GM06990 (cell line): ENCODE measurements at regions not wholly inside any gene's neighbourhood (a gene's known extent, or its start where the extent isn't known, plus 50 kb on each side); places are given as distances from the start of the nearest gene placed in this dataset.

Experiments used
- DNase-seq: peaks from one replicate; pipeline ENCODE4 v3.0.0-alpha.2; 2011; ENCODE audit not compliant: insufficient read length; ENCODE audit errors: extremely low read depth
- H3K27me3 ChIP-seq: replicated peaks from 2 replicates; pipeline ENCODE4 v1.6.0; 2011; ENCODE audit warnings: low read length; ENCODE audit not compliant: control insufficient read depth, insufficient read depth
- H3K36me3 ChIP-seq: 2 replicates; pipeline ENCODE4 v1.5.1; 2011; ENCODE audit warnings: low read length; ENCODE audit not compliant: control insufficient read depth, insufficient read depth
- H3K4me3 ChIP-seq: replicated peaks from 2 replicates; pipeline ENCODE4 v1.5.1; 2011; ENCODE audit warnings: low read depth, mild to moderate bottlenecking, control low read depth, low read length
- TF ChIP-seq, protein P1 (sequence below): IDR thresholded peaks from 2 replicates; pipeline ENCODE4 v1.5.1; 2011; ENCODE audit warnings: low read length, control low read depth, mild to moderate bottlenecking, inconsistent platforms; ENCODE audit not compliant: insufficient read depth, poor library complexity, severe bottlenecking

DNA sequence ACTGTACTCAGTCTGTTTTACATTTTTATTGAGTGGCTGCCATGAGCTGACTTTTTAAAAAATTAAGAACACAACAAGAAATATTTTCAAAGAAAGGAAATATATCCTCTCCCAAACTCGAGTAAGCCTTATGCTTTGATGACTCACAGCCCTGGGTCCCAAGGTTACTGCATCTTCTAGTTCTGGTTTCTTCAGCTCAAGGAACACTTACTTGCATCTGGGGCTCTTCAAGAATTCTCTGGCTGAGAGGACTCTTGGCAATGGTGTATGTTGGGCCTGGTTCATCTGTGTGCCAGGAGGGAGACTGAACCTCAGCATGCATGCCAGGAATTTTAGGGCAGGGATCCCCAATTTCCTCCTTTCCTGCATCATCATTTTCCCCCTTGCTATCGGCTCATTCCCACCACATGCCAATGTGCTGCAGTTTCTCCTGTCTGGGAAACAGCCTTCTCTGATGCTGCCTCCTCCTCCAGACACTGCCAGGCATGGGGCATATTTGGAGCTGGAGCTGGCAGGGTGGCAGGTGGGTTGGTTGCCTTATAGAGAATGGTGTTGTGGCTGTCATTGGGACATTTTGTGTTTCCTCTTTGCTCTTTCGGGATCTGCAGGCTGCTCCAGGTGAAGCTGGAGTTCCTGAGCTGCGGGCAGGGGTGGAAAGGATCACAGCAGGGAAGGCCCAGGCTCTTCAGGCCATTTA lies 192.2 kb upstream of the HS6ST1 start:
- DNase-seq = no peak
- Histone ChIP-seq H3K4me3 (no peak overlapping the region), H3K27me3 (no peaks in the 10 kb centered on the region), H3K36me3 (no peaks in the 10 kb centered on the region)
- TF ChIP-seq, protein P1, sequence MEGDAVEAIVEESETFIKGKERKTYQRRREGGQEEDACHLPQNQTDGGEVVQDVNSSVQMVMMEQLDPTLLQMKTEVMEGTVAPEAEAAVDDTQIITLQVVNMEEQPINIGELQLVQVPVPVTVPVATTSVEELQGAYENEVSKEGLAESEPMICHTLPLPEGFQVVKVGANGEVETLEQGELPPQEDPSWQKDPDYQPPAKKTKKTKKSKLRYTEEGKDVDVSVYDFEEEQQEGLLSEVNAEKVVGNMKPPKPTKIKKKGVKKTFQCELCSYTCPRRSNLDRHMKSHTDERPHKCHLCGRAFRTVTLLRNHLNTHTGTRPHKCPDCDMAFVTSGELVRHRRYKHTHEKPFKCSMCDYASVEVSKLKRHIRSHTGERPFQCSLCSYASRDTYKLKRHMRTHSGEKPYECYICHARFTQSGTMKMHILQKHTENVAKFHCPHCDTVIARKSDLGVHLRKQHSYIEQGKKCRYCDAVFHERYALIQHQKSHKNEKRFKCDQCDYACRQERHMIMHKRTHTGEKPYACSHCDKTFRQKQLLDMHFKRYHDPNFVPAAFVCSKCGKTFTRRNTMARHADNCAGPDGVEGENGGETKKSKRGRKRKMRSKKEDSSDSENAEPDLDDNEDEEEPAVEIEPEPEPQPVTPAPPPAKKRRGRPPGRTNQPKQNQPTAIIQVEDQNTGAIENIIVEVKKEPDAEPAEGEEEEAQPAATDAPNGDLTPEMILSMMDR = no peak

DNA sequence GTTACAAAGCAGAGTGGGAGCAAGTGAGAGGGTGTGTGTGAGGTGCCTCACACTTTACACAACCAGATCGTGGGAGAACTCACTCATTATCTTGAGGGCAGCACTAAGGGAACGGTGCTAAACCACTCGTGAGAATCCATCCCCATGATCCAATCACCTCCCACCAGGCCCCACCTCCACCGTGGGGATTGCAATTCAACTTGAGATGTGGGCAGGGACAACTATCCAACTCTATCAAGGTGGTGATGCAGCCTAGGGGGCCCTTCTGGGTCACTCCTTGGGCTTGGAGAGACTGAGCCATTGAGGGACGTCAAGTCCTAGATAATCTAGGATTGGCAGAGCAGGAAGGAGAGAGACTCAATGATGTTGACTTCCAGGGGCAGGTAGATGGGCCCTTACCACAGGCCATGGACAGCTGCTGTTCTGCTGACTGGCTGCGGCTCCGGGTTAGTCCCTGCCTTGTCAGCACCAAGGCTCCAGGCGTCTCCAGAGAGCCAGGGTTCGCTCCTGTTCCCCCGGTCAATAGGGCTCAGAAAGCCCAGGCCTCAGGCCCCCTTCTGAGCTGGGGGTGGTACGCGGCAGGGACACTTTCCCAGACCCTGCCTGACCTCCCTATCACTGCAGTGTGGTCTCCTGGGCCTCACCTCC lies 193.2 kb upstream of the HS6ST1 start:
- Histone ChIP-seq H3K36me3 (no peaks in the 10 kb centered on the region), H3K27me3 (no peaks in the 10 kb centered on the region), H3K4me3 (no peak overlapping the region)
- DNase-seq = no peak
- TF ChIP-seq, protein P1 = no peak

DNA sequence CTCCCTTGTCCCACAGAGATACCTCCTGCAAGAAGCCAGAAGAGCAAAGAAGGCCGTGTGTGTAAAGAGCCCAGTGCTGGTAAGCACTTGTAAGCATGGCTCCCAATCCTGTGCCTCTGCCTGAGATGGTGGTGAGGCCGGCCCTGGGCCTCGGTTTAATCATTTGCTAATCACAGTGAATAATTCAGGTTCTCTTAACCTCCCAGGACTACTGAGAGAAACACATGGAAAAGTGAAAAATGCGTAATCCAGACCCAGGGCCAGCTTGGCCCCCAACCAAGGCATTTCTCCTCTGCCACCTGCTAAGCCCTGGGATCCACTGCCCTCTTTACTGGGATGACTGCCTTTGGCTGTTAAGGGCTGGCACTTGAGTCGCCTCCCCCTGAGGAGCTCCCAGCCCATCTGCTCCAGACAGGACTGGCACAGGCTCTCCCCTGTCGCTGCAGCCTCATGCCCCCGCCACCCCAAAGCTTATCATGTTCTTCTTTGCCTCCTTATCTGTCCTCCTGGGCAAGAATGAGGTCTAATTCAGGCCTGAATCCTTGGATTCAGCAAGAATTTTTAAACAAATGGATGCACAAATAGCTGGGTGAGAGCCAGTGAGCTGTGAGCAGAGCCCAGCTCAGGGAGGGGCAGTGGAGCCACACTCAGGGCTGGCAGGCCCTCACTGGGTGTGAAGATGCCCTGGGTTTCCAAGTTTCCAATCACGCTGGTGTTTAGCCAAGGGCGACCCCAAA lies 193.9 kb upstream of the HS6ST1 start:
- DNase-seq = no peak
- TF ChIP-seq, protein P1 = no peak
- no peak overlapping the region for H3K4me3 ChIP-seq
- no peaks in the 10 kb centered on the region for H3K27me3 ChIP-seq
- H3K36me3 ChIP-seq = no peaks in the 10 kb centered on the region

DNA sequence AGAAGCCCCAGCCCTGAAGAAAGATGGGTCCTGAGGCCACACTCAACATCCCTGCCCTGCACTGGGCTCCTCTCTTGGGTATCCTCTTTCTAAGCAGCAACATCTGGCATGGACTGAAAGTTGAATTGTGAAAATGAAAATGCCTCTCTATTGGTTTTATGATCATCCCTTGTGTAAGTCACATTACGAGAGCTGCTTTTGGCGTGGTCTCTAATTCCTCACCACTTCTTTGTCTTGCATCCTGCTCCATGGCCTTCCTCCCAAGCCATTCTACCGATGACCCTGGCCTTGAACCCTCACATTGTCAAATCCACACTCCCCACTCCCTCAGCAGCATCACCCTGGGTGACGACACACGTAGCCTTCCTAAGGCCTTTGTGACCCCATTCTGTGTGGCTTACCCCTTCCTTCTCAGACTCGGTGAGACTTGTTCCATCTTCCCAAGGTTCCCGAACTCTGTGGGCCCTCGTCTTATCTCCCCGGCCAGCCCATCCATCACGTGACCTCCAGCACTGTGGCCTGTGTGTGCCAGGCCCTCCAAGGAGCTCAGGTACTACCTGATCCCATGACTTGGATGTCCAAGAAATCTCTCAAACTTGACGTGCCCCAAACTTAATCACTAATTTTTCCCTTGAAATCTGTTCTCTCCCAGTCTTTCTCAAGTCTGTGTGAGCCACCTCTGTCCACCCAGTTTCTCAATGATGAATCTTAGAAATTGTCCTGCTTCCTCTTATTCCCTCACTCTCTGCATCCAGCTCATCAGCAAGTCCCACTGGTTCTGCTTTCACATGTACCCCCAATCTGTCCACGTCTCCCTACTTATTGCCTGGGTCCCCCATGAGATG lies 194.7 kb upstream of the HS6ST1 start:
- DNase-seq = no peak
- H3K4me3 ChIP-seq = no peak overlapping the region
- no peaks in the 10 kb centered on the region for H3K36me3 ChIP-seq
- no peaks in the 10 kb centered on the region for H3K27me3 ChIP-seq
- TF ChIP-seq, protein P1 = no peak

DNA sequence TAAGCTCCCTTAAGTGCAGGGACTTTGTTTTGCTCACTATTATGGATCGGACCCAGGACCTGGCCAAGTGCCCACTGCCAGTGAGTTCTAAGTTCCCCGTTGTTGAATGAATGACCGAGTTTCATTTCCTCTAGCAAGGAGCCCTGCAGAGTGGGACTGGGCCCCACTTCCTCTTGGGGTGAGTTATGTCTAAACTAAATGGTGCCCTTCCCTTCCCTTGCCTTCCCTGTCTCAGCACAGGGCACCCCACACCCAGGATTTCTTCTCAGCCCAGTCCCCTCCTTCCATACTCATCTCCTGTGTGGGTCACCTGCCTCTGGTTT lies 195.3 kb upstream of the HS6ST1 start:
- TF ChIP-seq, protein P1 = no peak

More for the DNA sequence above, 195.3 kb upstream of the HS6ST1 start:
- Histone ChIP-seq H3K27me3 (no peaks in the 10 kb centered on the region), H3K36me3 (no peaks in the 10 kb centered on the region), H3K4me3 (no peak overlapping the region)
- no peak for DNase-seq
